ENCODE measurements at regions not wholly inside any gene's neighbourhood (a gene's known extent, or its start where the extent isn't known, plus 50 kb on each side); places are given as distances from the start of the nearest gene placed in this dataset.
"Not testable (repeated sequence)": the region's sequence is repeated elsewhere in the genome, so short reads cannot be mapped to it uniquely, and the experiment has no call there.

GRCh38 chr6:154602708-154603107 is 92.2 kb upstream of the CNKSR3 start:
- DNase-seq: peak in 1 of 2 experiments; percentile 2

DNA sequence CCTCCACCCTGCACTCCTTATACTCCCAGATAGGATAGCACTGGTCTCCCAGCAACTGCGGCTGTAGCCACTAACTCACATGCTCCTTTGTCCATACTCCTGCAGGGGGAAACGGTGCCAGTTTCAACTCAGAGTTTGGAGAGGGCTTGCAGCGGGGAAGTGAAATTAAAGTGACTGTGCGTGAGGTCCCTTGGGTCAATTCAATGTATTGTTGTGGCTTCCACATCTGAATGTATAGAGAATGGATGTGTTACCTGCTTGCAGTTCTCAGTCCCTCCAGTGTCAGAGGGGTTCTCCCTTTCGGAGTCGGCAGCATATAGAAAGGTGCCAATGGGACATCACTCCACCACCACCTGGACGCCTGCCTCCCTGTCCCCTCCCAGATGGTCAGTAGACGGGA is 93.6 kb upstream of the CNKSR3 start:
- no peak for DNase-seq

GRCh38 chr6:154605178-154605881 is 94.8 kb upstream of the CNKSR3 start:
- DNase-seq: no peak

DNA sequence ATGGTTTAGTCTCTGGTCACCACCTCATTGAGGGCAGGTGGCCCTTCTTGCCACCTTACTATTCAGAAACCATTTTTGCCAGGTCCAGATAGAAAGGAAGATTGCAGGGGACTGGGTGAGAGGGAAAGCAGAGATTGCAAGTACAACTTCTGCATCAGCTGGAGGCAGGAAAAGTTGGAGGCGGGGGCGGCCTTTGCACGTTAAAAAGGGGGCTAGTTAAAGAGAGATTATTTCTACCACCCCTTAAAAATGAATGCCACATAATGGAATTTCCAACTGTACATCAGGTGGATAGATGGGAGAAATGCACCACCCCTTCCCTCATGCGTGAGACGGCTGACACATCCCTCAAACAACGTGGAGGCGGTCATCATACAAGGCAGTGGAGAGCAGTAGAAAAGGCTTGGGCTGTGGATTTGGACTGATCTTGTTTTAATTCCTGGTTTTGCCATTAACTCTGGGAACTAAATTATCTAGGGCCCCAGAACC is 95.4 kb upstream of the CNKSR3 start:
- no peak for DNase-seq

DNA sequence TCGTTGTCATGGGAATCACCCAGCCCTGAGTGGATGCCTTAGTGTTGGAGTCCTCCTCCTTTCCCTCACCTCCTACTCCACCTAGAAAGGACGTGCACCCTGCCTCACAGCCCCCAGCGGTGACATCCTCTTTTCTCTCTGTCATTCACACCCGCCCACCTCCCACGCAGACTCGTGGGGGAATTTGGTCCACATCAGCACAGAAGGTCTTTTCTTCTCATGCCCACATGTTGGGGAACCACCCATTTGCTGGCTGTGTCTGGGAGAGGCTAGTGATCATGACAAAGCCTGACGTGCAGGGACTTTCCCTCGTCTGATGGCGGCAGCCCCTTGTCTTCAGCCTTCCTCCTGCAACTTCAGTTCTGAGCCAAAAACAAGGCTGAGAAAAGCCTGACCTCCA is 96.0 kb upstream of the CNKSR3 start:
- no peak for DNase-seq

DNA sequence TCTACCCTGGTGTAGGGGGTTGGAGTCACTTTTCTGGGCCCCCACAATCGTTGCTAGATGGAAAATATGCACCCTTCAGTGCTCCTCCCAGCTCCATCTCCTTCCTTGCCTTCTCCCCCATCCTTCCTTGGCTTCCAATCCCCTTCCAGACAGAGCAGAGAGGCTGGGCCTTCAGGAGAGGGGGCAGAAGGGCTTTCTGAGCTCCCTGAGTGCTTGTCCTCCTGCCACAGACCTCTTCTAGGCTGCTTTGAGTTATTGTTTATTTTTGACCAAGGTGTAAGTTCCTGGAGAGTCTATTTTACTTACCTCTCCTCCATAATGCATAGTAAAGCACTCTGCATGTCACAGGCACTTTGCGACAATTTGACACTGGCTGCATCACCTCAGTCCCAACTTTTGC is 96.4 kb upstream of the CNKSR3 start:
- DNase-seq: no peak

GRCh38 chr6:154611241-154611640 is 100.8 kb upstream of the CNKSR3 start:
- no peak for DNase-seq

DNA sequence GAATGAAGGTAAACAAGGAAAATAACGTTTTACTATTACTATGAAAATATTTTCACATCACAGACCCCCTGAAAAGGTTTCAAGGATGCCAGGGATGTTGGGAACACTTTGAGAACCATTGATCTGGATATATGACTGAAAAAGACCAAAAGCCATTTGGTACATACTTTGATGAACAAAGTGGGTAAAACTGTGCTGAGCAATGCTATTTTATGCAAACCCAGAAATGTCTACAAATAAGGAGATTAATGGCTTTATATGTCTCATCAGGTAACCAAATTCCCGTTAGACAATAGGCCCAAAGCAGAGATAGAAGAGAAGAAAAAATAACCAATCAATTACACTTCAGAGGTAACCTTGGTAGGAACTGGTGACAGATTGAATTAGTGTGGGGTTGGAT is 101.4 kb upstream of the CNKSR3 start:
- DNase-seq: no peak

- DNase-seq: no peak
Observed at GRCh38 chr6:154613137-154613676, 102.7 kb upstream of the CNKSR3 start.

GRCh38 chr6:154614101-154614500 is 103.6 kb upstream of the CNKSR3 start:
- no peak for DNase-seq

DNA sequence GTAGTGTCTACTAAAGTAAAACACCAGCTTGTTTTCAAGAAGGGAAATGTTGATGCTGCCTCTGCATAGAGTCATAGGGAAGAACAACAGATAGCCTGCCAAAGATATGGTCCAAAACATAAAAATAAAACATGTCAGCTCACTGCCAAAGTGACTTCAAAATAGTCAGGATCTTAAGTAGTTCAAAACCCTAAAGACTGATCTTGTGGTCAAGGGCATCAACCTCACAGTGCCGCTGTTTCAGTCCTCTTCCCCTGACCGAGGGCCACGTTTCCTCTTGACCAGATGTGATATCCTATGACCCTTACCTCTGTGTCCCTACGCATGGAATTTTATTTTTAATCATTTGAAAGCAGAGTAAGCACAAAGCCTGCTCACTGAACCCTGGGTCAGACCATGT is 104.2 kb upstream of the CNKSR3 start:
- DNase-seq: no peak

- peak in 1 of 2 experiments; percentile 48 for DNase-seq
Observed at GRCh38 chr6:154615483-154616025, 105.1 kb upstream of the CNKSR3 start.

GRCh38 chr6:154617175-154617574 is 106.7 kb upstream of the CNKSR3 start:
- no peak for DNase-seq

DNA sequence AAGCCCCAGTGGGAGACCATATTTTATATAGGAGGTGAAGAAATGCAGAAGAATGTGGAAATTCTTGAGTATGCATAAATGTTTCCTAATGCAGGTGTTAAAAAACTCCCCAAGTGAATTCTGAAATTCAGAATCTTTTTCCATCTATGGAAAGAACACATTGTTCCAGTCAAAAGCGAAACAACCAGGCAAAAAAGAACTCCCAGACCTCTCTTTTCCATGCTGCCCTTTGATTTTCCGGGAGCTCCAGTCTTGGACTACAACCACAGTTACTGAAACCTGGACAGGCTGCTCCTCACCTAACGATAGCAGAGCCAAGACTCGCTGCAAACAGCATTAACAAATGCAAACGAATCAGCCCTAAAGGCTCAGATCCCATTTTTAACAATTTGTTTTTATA is 108.7 kb upstream of the CNKSR3 start:
- DNase-seq: no peak

DNA sequence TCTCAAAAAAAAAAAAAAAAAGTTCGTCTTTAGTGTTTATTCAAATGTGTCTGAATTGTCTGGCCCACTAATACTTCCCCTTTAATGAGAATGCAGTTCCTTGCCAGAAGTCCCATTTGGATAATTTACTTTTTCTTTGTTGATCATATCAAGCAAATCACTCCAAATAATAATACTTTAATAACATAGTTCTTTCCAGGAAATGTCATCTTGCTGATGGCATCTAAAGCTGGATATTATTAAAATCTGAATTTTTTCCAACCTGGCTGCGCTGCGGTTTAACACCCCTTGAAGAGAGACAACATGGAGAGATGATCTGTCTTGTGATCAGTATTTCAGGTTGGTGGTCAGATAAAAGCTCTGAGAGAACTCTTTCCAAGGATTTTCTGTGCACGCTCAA is 111.2 kb upstream of the CNKSR3 start:
- no peak for DNase-seq

DNA sequence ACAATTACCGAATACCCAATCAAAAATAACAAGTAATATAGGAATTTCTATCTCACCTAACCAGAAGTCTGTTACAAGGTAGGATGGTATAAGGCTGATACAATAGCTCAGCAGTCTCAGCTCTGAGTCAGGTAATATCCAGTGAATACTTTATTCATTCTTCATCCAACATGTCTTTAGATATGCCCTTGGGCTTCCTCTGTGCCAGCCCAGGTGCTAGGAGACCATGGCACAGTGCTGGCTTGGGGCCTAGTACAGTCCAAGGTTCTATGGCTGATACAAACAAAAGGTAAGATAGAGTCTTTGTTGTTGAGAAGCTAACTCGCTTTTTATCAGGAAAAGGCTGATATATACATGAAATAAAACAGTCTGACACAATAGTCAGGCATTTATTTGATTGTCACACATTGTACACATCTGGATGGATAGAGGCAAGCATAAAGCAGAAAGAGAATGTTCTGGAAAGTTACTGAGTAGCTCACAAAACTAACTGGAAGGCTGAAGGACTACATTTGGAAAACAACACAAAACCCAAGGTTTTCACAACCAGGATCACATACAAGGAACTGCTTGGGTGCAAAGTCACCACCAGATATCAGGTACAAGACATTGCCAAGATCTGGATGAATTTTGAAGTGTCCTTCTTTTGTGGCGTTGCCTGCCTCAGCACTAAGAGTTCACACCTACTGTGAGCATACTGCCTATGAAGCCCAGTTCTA is 110.4 kb upstream of the SCAF8 start:
- DNase-seq: no peak

- no peak for DNase-seq
Observed at GRCh38 chr6:154623391-154623790, 109.8 kb upstream of the SCAF8 start.

DNA sequence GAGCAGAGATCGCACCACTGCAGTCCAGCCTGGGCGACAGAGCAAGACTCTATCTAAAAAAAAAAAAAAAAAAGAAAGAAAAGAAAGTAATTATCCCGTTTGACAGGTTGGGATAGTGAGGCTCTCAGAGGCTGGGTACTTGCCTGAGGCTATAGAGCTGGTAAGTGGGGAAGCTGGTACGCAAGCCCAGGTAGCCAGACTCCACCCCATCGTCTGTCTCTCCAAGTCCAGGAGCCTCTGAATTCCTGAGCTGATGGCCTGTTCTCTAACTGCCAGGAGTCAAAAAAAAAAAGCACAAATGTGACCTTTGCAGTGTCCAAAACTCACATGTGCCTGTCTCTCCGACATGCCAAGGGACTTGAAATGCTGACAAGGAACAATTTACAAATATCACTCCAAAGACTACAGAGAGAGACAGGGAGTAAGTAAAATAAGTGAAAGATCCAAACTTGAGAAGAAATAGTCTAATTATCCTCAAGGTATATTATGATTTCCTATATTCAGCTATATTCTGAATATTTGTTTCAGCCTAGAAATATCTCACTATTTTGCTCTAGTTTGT is 109.1 kb upstream of the SCAF8 start:
- DNase-seq: no peak

GRCh38 chr6:154624727-154625126 is 108.5 kb upstream of the SCAF8 start:
- not testable (repeated sequence) for DNase-seq

DNA sequence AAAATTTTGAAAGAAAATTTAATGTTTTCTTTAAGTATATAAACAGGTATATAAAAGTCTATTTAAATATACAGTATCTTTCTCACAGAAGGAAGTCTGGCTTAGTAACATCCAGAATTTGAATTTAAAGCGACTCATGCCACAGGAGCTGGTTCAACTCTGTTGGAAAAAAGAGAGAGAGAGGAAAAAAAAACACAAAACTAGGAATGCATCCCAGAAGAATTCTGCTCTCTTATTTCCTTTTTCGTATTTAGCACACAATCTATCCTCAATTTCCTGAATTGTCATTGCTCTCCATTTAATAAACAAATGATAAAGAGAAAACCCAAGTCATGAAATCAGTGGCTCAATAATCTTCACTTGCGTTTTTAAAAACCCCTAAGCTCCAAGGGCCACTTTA is 107.5 kb upstream of the SCAF8 start:
- no peak for DNase-seq

DNA sequence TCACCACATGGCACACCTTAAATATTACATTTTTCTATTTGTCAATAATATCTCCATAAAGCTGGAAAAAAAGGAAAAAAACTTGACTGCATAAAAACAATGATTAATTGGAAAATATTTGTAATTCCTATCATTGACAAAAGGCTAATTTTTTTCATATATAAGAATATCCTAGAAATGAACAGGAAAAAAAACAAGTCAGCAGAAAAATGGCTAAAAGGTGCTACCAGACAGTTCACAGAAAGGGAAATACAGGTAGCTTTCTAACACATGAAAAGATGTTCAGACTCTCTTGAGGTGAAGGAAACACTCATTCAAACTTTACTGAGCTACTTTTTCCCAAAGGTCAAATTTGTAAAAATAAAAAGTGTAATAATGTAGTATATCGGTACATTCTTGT is 104.1 kb upstream of the SCAF8 start:
- DNase-seq: no peak

- no peak for DNase-seq
Observed at GRCh38 chr6:154632119-154632518, 101.1 kb upstream of the SCAF8 start.

GRCh38 chr6:154637392-154637791 is 95.8 kb upstream of the SCAF8 start:
- no peak for DNase-seq

GRCh38 chr6:154638369-154638768 is 94.8 kb upstream of the SCAF8 start:
- DNase-seq: no peak

All from NCI-H446 (cell line).